ENCODE measurements at regions not wholly inside any gene's neighbourhood (a gene's known extent, or its start where the extent isn't known, plus 50 kb on each side); places are given as distances from the start of the nearest gene placed in this dataset.

GRCh38 chr10:28250782-28251181 lies 52.1 kb downstream of the MPP7 start:
- TF ChIP-seq POLR2A (IDR thresholded peaks at IDR 0.05): no peak
- TF ChIP-seq EP300 (IDR thresholded peaks at IDR 0.05): no peak

Data from upper lobe of left lung (tissue), 4 donors.